Ishikawa (cell line): ENCODE measurements at regions not wholly inside any gene's neighbourhood (a gene's known extent, or its start where the extent isn't known, plus 50 kb on each side); places are given as distances from the start of the nearest gene placed in this dataset.

Source experiments
- CEBPB ChIP-seq: IDR thresholded peaks from 2 replicates; pipeline ENCODE4 v1.6.1; 2012
- CREB1 ChIP-seq: IDR thresholded peaks from 2 replicates; pipeline ENCODE4 v1.6.1; 2012; ENCODE audit warnings: low read depth
- EGR1 ChIP-seq: IDR thresholded peaks from 2 replicates; pipeline ENCODE4 v1.6.1; 2012
- EP300 ChIP-seq: IDR thresholded peaks from 2 replicates; pipeline ENCODE4 v1.6.1; 2012; ENCODE audit warnings: borderline replicate concordance
- FOXM1 ChIP-seq: IDR thresholded peaks from 2 replicates; pipeline ENCODE4 v1.6.1; 2012; ENCODE audit warnings: low read depth, borderline replicate concordance
- MAX ChIP-seq: IDR thresholded peaks from 2 replicates; pipeline ENCODE4 v1.6.1; 2012
- NFIC ChIP-seq: IDR thresholded peaks from 2 replicates; pipeline ENCODE4 v1.6.1; 2012
- RAD21 ChIP-seq: IDR thresholded peaks from 2 replicates; pipeline ENCODE4 v1.6.1; 2012; ENCODE audit warnings: low read depth
- REST ChIP-seq: IDR thresholded peaks from 2 replicates; pipeline ENCODE4 v1.6.1; 2012; ENCODE audit warnings: low read depth, mild to moderate bottlenecking
- TAF1 ChIP-seq: IDR thresholded peaks from 2 replicates; pipeline ENCODE4 v1.6.1; 2012; ENCODE audit warnings: low read depth, mild to moderate bottlenecking
- TCF12 ChIP-seq: IDR thresholded peaks from 2 replicates; pipeline ENCODE4 v1.6.1; 2012; ENCODE audit warnings: low read depth
- TEAD4 ChIP-seq: IDR thresholded peaks from 2 replicates; pipeline ENCODE4 v1.6.1; 2012
- USF1 ChIP-seq: IDR thresholded peaks from 2 replicates; pipeline ENCODE4 v1.6.1; 2012
- YY1 ChIP-seq: IDR thresholded peaks from 2 replicates; pipeline ENCODE4 v1.6.1; 2012; ENCODE audit warnings: low read depth
- ZBTB7A ChIP-seq: IDR thresholded peaks from 2 replicates; pipeline ENCODE4 v1.6.1; 2012; ENCODE audit warnings: low read depth

- TF ChIP-seq NFIC: no peak
- no peak for TF ChIP-seq TAF1
- TF ChIP-seq CEBPB: no peak
- TF ChIP-seq ZBTB7A: no peak
- TF ChIP-seq RAD21: no peak
- TF ChIP-seq TCF12: no peak
- no peak for TF ChIP-seq TEAD4
- no peak for TF ChIP-seq YY1
- TF ChIP-seq CREB1: no peak
- no peak for TF ChIP-seq EGR1
- no peak for TF ChIP-seq FOXM1
- no peak for TF ChIP-seq USF1
Observed at GRCh38 chr2:6518361-6518760, 347.3 kb downstream of the CMPK2 start.

GRCh38 chr2:6523476-6523875 is 342.2 kb downstream of the CMPK2 start:
- no peak for TF ChIP-seq TEAD4
- no peak for TF ChIP-seq CEBPB
- TF ChIP-seq TAF1: no peak
- no peak for TF ChIP-seq ZBTB7A
- TF ChIP-seq RAD21: no peak
- TF ChIP-seq USF1: no peak
- TF ChIP-seq EP300: no peak
- no peak for TF ChIP-seq YY1
- TF ChIP-seq EGR1: no peak
- no peak for TF ChIP-seq REST

- TF ChIP-seq REST: no peak
Observed at GRCh38 chr2:6524691-6525474, 340.8 kb downstream of the CMPK2 start.

GRCh38 chr2:6525475-6525964 is 340.2 kb downstream of the CMPK2 start:
- TF ChIP-seq USF1 (no peak), MAX (no peak), EGR1 (no peak), TAF1 (no peak), CREB1 (no peak), YY1 (no peak), NFIC (no peak), REST (no peak), ZBTB7A (no peak)
